Epithelial cell of prostate (primary cell): ENCODE measurements at regions not wholly inside any gene's neighbourhood (a gene's known extent, or its start where the extent isn't known, plus 50 kb on each side); places are given as distances from the start of the nearest gene placed in this dataset.

Source experiments
- DNase-seq: peaks from one replicate; pipeline ENCODE4 v3.0.0-alpha.2; 2011; ENCODE audit warnings: low read depth, low spot score
- H3K27ac ChIP-seq: fragments of 450-650 bp; 2 replicates; pipeline ENCODE4 v1.5.1; 2017; ENCODE audit warnings: mild to moderate bottlenecking

DNA sequence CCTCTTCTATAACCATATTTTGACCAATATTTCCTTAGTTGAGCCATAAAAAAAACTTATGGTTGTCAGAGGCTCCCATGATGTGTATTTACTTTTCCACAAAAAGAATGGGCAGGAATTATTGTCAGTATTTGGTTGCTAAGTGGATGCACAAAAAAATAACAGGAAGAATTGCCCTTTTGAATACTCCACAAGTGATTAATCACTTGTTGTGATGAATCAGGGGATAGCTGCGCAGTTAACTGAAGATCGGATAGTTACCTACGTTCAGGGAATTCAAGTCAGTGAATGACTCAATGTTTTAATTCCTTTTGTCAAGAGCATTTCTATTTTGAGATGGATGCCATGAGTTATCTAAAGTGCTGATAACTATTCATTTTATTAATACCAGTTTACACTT lies 785.2 kb upstream of the B3GALT2 start:
- no peak overlapping the region for H3K27ac ChIP-seq
- no peak for DNase-seq

DNA sequence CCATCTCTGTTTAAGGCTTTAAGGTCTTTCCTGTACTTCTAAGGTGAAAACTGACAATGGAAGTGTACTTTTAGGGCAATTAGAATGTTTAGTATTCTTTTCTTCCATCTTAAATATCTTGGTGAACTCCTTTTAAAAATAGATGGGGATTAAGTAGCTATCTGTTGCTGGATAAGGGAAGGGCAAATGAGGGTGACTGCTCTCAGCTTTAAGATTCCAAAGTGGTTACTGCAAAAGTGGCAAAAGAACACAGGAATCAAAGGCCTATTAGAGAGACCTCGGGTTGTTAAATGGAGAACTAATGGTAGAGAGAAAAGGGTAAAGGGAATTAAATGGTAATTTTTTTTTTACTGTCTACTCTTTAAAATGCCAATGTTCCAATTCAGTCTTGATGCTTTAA lies 774.1 kb upstream of the B3GALT2 start:
- DNase-seq: no peak
- no peak overlapping the region for H3K27ac ChIP-seq

GRCh38 chr1:193960040-193960439 lies 773.6 kb upstream of the B3GALT2 start:
- DNase-seq: no peak
- H3K27ac ChIP-seq: no peak overlapping the region

GRCh38 chr1:193957556-193958095 lies 771.2 kb upstream of the B3GALT2 start:
- DNase-seq: no peak
- H3K27ac ChIP-seq: no peak overlapping the region

DNA sequence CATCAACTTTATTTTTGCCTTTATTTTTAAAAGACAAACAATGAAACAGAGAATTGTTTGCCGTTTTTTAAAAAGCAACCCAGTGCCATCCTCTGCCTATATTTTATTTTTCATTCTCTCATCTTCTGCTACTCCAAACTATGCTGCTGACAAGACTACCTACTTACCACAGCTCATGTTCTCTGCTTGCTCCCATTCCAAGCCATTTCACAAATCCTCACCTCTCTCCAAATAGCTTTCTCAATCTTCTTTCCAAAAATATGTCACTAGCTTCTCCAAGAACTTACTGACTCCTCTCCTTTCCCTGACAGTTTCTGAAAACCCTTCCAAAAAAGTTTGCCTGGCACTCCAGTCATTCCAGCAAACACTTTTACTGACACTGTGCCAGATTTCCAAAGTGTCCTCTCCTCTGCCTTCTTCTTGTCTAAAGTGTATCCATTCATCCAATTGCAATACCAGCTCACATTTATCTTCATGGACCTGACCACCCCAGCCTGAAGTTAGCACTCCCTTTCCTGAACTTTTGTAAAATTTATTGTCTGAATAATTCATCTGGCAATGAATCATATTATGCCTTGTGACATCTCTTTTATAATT lies 766.5 kb upstream of the B3GALT2 start:
- H3K27ac ChIP-seq: no peak overlapping the region

DNA sequence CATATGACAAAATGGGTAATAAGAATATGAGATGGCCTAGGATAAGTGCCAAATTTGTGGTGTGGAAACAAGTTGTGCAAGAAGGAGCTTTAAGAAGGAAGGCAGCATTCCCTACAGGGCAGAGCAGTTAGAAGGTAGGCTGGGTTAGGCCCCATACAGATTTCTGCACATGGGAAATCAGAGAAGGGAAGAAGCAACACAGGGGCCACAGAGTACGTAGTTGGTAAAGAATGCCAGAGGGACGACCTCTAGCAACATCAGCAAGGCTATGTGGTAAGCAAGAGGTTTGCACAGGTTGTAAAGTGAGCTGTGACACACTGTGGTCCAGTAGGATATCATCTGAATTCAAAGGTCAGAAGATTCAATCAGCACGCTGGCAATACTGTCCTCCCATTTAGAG lies 765.6 kb upstream of the B3GALT2 start:
- no peak for DNase-seq
- H3K27ac ChIP-seq: no peak overlapping the region

More for the DNA sequence above, 766.5 kb upstream of the B3GALT2 start:
- no peak for DNase-seq

DNA sequence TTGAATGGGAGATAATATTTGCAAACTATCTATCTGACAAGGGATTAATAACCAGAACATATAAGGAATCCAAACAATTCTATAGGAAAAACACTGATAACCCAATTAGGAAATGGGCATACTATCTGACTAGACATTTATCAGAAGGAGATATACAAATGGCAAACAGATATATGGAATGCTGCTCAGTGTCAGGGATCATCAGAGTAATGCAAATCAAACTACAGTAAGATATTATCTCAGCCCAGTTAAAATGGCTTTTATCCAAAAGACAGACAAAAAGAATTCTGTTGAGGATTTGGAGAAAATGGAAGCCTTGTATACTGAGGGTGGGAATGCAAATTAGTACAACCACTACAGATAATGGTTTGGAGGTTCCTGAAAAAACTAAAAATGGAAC lies 758.0 kb upstream of the B3GALT2 start:
- DNase-seq: no peak
- H3K27ac ChIP-seq: no peak overlapping the region

GRCh38 chr1:193940176-193940575 lies 753.8 kb upstream of the B3GALT2 start:
- no peak for DNase-seq
- no peak overlapping the region for H3K27ac ChIP-seq

DNA sequence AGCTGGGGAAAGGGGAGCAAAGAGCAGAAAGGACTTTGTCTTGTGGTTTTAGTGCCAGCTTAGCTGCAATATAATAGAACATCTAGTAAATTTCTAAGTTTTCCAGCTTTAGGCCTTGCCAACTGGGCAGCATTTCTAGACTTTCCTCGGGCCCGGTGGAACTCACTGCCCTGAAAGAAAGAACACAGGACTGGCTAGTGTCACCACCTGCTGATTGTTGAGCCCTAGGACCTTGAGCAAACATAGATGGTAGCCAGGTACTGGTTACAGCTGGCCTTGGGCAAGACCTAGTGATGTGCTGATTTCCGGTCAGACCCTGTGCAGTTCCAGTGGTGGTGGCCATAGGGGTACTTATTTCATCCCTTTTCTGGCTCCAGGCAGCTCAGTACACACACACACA lies 753.2 kb upstream of the B3GALT2 start:
- H3K27ac ChIP-seq: no peak overlapping the region
- DNase-seq: no peak

GRCh38 chr1:193937308-193937707 lies 750.9 kb upstream of the B3GALT2 start:
- DNase-seq: no peak
- H3K27ac ChIP-seq: no peak overlapping the region

GRCh38 chr1:193932979-193933378 lies 746.6 kb upstream of the B3GALT2 start:
- H3K27ac ChIP-seq: no peak overlapping the region
- DNase-seq: no peak

- DNase-seq: no peak
- no peak overlapping the region for H3K27ac ChIP-seq
Observed at GRCh38 chr1:193931356-193931755, 744.9 kb upstream of the B3GALT2 start.

- DNase-seq: no peak
- no peak overlapping the region for H3K27ac ChIP-seq
Observed at GRCh38 chr1:193929374-193930033, 743.1 kb upstream of the B3GALT2 start.

DNA sequence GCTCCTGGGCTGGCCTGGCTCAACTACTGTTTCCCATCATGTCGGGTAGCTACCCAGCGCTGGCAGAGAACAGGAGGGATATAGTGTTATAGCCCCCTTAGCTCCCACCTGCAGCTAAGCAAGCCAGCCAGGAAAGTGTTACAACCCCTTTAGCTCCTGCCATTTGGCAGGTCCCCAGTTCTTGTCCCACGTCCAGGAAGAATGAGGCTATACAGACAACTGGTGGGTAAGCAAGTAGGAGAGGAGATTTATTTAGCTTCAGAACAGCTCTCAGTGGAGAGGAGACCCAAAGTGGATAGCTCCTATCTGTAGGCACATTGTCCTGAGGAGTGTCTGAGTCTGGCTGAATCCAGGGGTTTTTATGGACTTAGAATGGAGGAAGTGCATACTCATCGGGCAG lies 741.1 kb upstream of the B3GALT2 start:
- H3K27ac ChIP-seq: no peak overlapping the region
- no peak for DNase-seq

GRCh38 chr1:193926956-193927355 lies 740.5 kb upstream of the B3GALT2 start:
- DNase-seq: no peak

GRCh38 chr1:193919827-193920226 lies 733.4 kb upstream of the B3GALT2 start:
- DNase-seq: no peak
- H3K27ac ChIP-seq: no peak overlapping the region

More at GRCh38 chr1:193926956-193927355, 740.5 kb upstream of the B3GALT2 start:
- H3K27ac ChIP-seq: no peak overlapping the region

DNA sequence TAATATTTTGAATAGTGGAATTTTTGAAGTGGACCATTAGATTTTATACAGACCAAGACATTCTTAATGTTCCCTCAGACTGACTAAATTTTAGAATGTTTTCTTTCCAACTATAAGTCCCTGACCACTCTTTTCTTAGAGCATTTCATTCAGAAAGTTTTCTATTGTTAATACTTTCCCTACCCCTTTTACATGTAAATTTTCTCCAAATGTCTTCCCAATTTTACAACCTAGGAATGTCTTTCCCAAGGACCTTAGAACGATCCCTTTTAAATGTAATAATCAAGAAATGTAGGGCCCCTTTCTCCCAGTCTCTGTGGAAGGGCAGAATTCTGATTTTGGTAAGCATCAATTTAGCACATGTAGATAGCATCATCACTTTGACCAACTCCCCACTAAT lies 730.0 kb upstream of the B3GALT2 start:
- DNase-seq: no peak
- no peak overlapping the region for H3K27ac ChIP-seq

GRCh38 chr1:193914871-193915270 lies 728.5 kb upstream of the B3GALT2 start:
- DNase-seq: no peak
- H3K27ac ChIP-seq: no peak overlapping the region

DNA sequence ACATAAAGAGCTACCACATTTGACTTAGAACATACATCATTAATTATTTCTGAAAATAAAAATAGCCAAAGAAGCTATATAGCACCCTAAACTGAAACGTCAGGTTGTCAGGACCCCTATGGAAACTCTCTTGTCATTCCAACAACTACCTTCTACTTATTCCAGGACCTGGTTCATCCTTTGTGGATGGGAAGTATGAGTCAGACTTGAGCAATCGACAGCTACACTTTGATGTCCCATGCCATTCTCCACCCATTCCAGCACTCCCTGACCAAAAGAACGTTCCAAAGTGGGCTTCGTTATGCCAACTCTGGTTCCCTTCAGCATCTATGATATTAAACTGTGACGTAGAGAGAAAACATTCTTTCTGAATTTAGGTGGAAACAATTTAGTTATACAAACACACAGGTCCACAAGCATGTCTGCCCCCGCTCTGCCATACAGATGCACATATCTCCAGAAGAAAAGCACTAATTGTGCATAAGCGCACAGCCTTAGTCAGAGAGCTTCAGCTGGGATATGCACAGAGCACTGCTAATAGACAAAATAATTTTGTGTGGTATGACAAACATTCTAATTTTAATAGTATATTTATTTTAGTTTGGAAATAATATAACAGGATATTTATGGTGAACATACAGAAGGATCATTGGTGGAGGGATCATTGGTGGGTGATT lies 723.1 kb upstream of the B3GALT2 start:
- no peak overlapping the region for H3K27ac ChIP-seq
- DNase-seq: no peak

GRCh38 chr1:193905288-193906085 lies 719.1 kb upstream of the B3GALT2 start:
- no peak overlapping the region for H3K27ac ChIP-seq
- no peak for DNase-seq

DNA sequence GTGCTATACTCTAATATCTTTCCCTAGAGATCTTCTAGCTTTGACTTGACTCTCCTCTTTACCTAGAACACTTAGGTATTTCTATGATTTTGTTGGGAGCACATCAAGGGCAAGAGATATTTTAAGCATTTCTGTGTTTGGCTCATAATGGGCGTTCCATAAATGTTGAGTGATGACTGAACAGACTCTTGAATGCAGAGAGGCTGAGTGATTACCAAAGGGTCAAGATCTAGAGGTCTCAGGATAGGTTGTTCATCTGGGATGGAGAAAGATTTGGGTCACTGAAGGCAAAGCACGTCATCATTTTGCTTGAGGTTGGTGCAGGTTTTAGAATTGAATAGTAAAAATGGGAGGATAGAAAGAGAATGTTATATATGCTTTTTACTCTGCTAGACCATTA lies 705.4 kb upstream of the B3GALT2 start:
- H3K27ac ChIP-seq: no peak overlapping the region

More for the DNA sequence above, 705.4 kb upstream of the B3GALT2 start:
- no peak for DNase-seq
